ENCODE measurements at regions not wholly inside any gene's neighbourhood (a gene's known extent, or its start where the extent isn't known, plus 50 kb on each side); places are given as distances from the start of the nearest gene placed in this dataset.

DNA sequence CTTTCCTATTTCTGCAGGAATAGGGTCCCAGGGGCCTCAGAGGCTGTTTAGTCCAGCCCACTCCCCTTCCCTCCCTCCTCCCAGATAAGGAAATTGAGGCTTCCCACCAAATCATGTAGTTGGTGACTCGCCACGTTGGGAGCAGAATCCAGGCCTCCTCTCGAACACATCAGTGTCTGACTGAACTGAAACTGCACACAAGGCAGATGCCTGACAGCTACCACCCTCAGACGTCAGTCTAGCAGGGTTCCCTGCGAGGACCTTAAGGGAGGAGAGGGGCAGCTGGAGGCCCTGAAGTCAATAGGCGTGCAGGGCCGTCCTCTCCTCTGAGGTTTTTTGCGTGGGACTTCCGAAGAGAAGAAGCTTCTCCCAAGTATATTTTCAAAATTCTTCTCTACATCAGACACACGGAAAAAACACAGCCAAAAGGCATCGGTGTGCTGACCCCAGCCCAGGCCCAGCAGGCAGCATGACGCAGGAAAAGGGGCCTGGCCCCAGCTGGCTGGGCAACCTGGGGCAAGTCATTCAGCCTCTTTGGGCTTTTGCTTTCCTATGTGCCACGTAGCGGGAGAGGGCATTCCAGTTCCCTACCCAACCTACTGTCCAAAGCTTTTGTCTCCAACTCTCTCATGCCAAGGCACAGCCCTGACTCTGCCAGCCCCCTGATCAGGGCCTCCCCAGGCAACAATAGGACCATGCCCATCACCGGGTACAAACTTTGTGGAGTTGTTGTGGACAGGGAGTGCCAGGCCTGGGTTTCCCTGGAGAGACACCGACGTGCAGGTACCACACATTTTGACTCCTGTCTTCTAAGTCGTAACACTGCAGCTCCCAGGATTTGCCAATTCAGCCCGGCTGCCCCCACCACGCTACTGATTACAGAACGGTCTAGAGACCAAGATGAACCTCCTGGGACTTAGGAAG lies 283.1 kb downstream of the XXYLT1 start:
- H3K4me1 ChIP-seq (ENCODE audit: control insufficient read depth in 1 of 2, insufficient read depth in 2 of 2, low read length in 2 of 2): peaks cover 5 to 14% of the 10 kb centered on the region in 2 donors
- no peak overlapping the region for H3K27ac ChIP-seq (ENCODE audit: low read depth, low read length)
- H3K4me3 ChIP-seq (ENCODE audit: low read depth in 1 of 2, low read length in 2 of 2): no peak overlapping the region
- no peaks in the 10 kb centered on the region for H3K36me3 ChIP-seq (ENCODE audit: control insufficient read depth in 1 of 2, insufficient read depth in 2 of 2, low read length in 2 of 2)
- H3K9ac ChIP-seq (ENCODE audit: low read depth in 1 of 2, low read length in 2 of 2): no peak overlapping the region
- H3K27me3 ChIP-seq (ENCODE audit: control insufficient read depth in 1 of 2, insufficient read depth in 2 of 2, low read length in 2 of 2): no peaks in the 10 kb centered on the region
- H3K9me3 ChIP-seq (ENCODE audit: control insufficient read depth in 1 of 2, low read length in 2 of 2): no peaks in the 10 kb centered on the region

DNA sequence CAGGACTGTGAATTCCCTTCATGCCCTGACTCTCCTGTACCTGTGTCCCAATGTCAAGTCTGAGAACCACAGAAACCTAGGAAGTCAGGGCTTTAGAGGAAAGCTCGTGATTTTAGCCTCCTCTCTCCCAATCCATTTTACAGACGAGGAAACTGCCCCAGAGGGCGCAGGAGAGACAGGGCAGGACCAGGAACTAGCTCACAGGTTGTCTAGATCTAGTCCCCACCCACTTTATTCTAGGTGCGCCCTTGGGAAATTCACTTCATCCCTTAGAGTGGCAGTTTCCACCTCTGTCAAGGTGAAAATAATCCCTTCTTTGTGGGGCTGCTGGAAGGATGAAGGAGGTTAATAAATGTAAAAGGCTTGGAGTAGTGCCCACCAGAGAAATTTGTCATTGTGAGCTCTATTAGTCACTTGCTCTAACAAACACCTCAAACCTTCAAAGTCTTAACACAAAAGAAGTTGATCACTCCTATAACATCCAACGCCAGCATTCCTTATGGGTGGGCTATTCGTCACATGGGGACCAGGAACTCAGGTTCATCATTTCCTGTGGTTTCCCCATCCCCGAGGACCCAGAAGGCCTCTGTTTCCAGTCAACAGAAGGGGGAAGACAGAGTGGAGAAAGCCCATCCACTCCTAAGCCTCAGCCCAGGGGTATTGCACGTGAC lies 282.3 kb downstream of the XXYLT1 start:
- no peaks in the 10 kb centered on the region for H3K36me3 ChIP-seq (ENCODE audit: control insufficient read depth in 1 of 2, insufficient read depth in 2 of 2, low read length in 2 of 2)
- H3K27me3 ChIP-seq (ENCODE audit: control insufficient read depth in 1 of 2, insufficient read depth in 2 of 2, low read length in 2 of 2): no peaks in the 10 kb centered on the region
- no peak overlapping the region for H3K9ac ChIP-seq (ENCODE audit: low read depth in 1 of 2, low read length in 2 of 2)
- H3K4me3 ChIP-seq (ENCODE audit: low read depth in 1 of 2, low read length in 2 of 2): no peak overlapping the region
- no peaks in the 10 kb centered on the region for H3K9me3 ChIP-seq (ENCODE audit: control insufficient read depth in 1 of 2, low read length in 2 of 2)
- H3K4me1 ChIP-seq (ENCODE audit: control insufficient read depth in 1 of 2, insufficient read depth in 2 of 2, low read length in 2 of 2): peaks cover 5 to 14% of the 10 kb centered on the region in 2 donors
- H3K27ac ChIP-seq (ENCODE audit: low read depth, low read length): no peak overlapping the region

- Histone ChIP-seq H3K27me3 (ENCODE audit: control insufficient read depth in 1 of 2, insufficient read depth in 2 of 2, low read length in 2 of 2) (no peaks in the 10 kb centered on the region), H3K36me3 (ENCODE audit: control insufficient read depth in 1 of 2, insufficient read depth in 2 of 2, low read length in 2 of 2) (no peaks in the 10 kb centered on the region), H3K9me3 (ENCODE audit: control insufficient read depth in 1 of 2, low read length in 2 of 2) (no peaks in the 10 kb centered on the region), H3K9ac (ENCODE audit: low read depth in 1 of 2, low read length in 2 of 2) (no peak overlapping the region), H3K27ac (ENCODE audit: low read depth, low read length) (no peak overlapping the region), H3K4me3 (ENCODE audit: low read depth in 1 of 2, low read length in 2 of 2) (no peak overlapping the region), H3K4me1 (ENCODE audit: control insufficient read depth in 1 of 2, insufficient read depth in 2 of 2, low read length in 2 of 2) (peaks cover 5 to 14% of the 10 kb centered on the region in 2 donors)
Observed at GRCh38 chr3:194989241-194989640, 281.7 kb downstream of the XXYLT1 start.

DNA sequence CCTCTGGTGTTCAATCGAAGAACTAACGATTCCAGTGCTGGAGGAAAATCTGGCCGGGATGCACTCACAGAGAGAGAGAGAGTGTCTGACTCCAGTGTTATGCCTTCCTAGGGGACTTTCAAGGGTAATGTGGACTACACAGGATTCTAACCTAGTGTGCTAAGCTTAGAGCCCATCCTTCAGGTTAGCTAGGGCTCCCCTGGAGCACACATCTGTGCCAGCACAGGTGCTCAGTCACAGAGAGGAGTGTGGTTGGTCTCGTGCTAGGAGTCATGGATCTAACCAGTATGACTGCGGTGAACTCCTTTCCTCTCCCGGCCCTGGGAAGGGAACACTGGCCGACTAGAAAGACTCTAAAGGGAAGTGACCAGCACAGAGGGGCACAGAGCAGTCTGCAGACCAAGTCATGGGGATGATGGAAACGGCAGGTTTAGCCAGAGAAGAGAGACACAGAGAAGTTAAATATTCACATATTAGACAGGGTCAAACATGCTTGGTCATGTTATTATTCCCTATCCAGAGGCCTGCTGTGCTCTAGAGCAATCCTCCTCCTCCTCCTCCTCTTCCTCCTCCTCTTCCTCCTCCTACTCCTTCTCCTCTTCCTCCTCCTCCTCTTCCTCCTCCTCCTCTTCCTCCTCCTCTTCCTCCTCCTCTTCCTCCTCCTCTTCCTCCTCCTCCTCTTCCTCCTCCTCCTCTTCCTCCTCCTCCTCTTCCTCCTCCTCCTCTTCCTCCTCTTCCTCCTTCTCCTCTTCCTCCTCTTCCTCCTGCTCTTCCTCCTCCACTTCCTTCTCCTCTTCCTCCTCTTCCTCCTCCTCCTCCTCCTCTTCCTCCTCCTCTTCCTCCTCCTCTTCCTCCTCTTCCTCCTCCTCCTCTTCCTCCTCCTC lies 280.3 kb downstream of the XXYLT1 start:
- no peaks in the 10 kb centered on the region for H3K36me3 ChIP-seq (ENCODE audit: control insufficient read depth in 1 of 2, insufficient read depth in 2 of 2, low read length in 2 of 2)
- no peaks in the 10 kb centered on the region for H3K27me3 ChIP-seq (ENCODE audit: control insufficient read depth in 1 of 2, insufficient read depth in 2 of 2, low read length in 2 of 2)
- H3K4me1 ChIP-seq (ENCODE audit: control insufficient read depth in 1 of 2, insufficient read depth in 2 of 2, low read length in 2 of 2): no peaks in the 10 kb centered on the region
- H3K9ac ChIP-seq (ENCODE audit: low read depth in 1 of 2, low read length in 2 of 2): no peak overlapping the region
- H3K4me3 ChIP-seq (ENCODE audit: low read depth in 1 of 2, low read length in 2 of 2): no peak overlapping the region
- H3K27ac ChIP-seq (ENCODE audit: low read depth, low read length): no peak overlapping the region
- H3K9me3 ChIP-seq (ENCODE audit: control insufficient read depth in 1 of 2, low read length in 2 of 2): no peaks in the 10 kb centered on the region

DNA sequence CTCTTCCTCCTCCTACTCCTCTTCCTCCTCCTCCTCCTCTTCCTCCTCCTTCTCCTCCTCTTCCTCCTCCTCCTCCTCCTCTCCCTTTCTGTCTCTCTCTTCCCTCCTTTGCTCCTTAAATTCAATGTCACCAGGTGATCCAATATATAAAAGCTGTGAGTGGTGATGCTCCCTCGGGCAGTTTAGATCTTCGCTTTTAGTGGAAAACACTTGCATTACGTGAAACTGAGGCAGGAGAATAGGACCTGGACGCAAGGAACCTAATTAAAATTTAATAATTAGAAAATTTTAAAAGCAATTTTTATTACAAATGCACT lies 279.7 kb downstream of the XXYLT1 start:
- Histone ChIP-seq H3K27ac (ENCODE audit: low read depth, low read length) (no peak overlapping the region), H3K9ac (ENCODE audit: low read depth in 1 of 2, low read length in 2 of 2) (no peak overlapping the region), H3K27me3 (ENCODE audit: control insufficient read depth in 1 of 2, insufficient read depth in 2 of 2, low read length in 2 of 2) (no peaks in the 10 kb centered on the region), H3K4me1 (ENCODE audit: control insufficient read depth in 1 of 2, insufficient read depth in 2 of 2, low read length in 2 of 2) (no peaks in the 10 kb centered on the region), H3K9me3 (ENCODE audit: control insufficient read depth in 1 of 2, low read length in 2 of 2) (no peaks in the 10 kb centered on the region), H3K4me3 (ENCODE audit: low read depth in 1 of 2, low read length in 2 of 2) (no peak overlapping the region), H3K36me3 (ENCODE audit: control insufficient read depth in 1 of 2, insufficient read depth in 2 of 2, low read length in 2 of 2) (no peaks in the 10 kb centered on the region)

GRCh38 chr3:194993896-194994295 lies 277.1 kb downstream of the XXYLT1 start:
- Histone ChIP-seq H3K27me3 (ENCODE audit: control insufficient read depth in 1 of 2, insufficient read depth in 2 of 2, low read length in 2 of 2) (no peaks in the 10 kb centered on the region), H3K36me3 (ENCODE audit: control insufficient read depth in 1 of 2, insufficient read depth in 2 of 2, low read length in 2 of 2) (no peaks in the 10 kb centered on the region), H3K9me3 (ENCODE audit: control insufficient read depth in 1 of 2, low read length in 2 of 2) (no peaks in the 10 kb centered on the region)

DNA sequence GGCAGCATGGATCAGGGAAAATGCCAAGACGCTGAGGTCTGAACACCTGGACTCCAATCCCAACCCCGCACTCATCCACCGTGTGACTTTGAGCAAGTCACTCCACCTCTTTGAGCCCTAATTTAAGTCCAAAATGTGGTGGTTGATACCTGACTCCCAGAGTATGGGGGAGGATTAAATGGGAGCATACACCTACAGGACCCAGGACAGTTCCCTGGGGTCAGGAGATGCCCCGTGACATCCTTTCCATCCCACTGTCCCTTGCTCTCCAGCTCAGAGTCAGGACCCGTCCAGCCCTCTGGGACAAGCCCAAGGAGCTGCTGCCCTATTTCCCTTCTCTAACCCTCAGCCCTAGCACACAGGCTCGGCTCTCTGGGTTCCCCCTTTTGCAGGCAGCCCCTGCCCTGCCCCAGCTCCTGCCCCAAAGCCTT lies 276.4 kb downstream of the XXYLT1 start:
- no peaks in the 10 kb centered on the region for H3K27me3 ChIP-seq (ENCODE audit: control insufficient read depth in 1 of 2, insufficient read depth in 2 of 2, low read length in 2 of 2)
- H3K9ac ChIP-seq (ENCODE audit: low read depth in 1 of 2, low read length in 2 of 2): no peak overlapping the region
- no peaks in the 10 kb centered on the region for H3K4me1 ChIP-seq (ENCODE audit: control insufficient read depth in 1 of 2, insufficient read depth in 2 of 2, low read length in 2 of 2)
- no peak overlapping the region for H3K4me3 ChIP-seq (ENCODE audit: low read depth in 1 of 2, low read length in 2 of 2)
- no peak overlapping the region for H3K27ac ChIP-seq (ENCODE audit: low read depth, low read length)
- no peaks in the 10 kb centered on the region for H3K9me3 ChIP-seq (ENCODE audit: control insufficient read depth in 1 of 2, low read length in 2 of 2)
- H3K36me3 ChIP-seq (ENCODE audit: control insufficient read depth in 1 of 2, insufficient read depth in 2 of 2, low read length in 2 of 2): no peaks in the 10 kb centered on the region

More at GRCh38 chr3:194993896-194994295, 277.1 kb downstream of the XXYLT1 start:
- no peak overlapping the region for H3K4me3 ChIP-seq (ENCODE audit: low read depth in 1 of 2, low read length in 2 of 2)
- no peaks in the 10 kb centered on the region for H3K4me1 ChIP-seq (ENCODE audit: control insufficient read depth in 1 of 2, insufficient read depth in 2 of 2, low read length in 2 of 2)
- H3K9ac ChIP-seq (ENCODE audit: low read depth in 1 of 2, low read length in 2 of 2): no peak overlapping the region
- no peak overlapping the region for H3K27ac ChIP-seq (ENCODE audit: low read depth, low read length)

DNA sequence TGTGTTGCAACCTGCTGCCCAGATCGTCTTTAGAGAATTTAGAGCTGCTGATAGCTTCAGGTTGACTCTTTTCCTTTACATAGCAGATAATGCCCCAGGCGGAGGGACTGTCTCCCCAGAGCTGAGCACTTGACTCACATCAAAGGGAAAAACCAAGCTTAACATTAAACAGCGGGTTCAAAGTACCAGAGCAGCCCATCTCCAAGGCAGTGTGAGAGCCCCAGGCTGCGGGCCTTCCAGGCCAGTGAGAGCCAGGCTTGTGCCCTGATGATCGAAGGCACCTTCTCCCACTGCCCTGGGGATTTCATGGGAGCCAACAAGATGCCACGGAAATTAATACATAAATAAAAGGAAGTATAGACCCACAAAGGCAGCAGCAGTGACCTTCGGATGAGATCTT lies 275.6 kb downstream of the XXYLT1 start:
- Histone ChIP-seq H3K9ac (ENCODE audit: low read depth in 1 of 2, low read length in 2 of 2) (no peak overlapping the region), H3K36me3 (ENCODE audit: control insufficient read depth in 1 of 2, insufficient read depth in 2 of 2, low read length in 2 of 2) (no peaks in the 10 kb centered on the region), H3K4me3 (ENCODE audit: low read depth in 1 of 2, low read length in 2 of 2) (no peak overlapping the region)

DNA sequence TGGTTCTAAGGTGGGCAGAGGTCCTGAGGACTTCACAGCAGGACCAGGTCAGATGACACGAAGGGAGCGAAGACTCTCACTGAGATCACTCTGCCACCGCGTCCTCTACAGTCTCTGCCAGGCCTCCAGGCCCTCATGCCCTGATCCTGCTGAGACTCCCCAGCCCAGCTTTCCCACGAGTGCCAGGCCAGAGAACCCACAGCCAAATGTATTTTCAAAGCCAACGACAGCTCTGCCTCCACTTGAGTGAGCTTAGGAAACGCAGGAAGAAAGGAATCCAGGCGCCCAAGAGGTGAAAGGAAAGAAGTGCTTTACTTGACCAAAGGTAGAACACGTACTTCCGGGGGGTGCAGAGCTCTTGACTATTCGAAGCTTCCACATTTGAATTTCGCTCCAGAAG lies 275.0 kb downstream of the XXYLT1 start:
- Histone ChIP-seq H3K27ac (ENCODE audit: low read depth, low read length) (no peak overlapping the region), H3K27me3 (ENCODE audit: control insufficient read depth in 1 of 2, insufficient read depth in 2 of 2, low read length in 2 of 2) (no peaks in the 10 kb centered on the region), H3K9me3 (ENCODE audit: control insufficient read depth in 1 of 2, low read length in 2 of 2) (no peaks in the 10 kb centered on the region), H3K4me1 (ENCODE audit: control insufficient read depth in 1 of 2, insufficient read depth in 2 of 2, low read length in 2 of 2) (no peaks in the 10 kb centered on the region), H3K9ac (ENCODE audit: low read depth in 1 of 2, low read length in 2 of 2) (no peak overlapping the region), H3K36me3 (ENCODE audit: control insufficient read depth in 1 of 2, insufficient read depth in 2 of 2, low read length in 2 of 2) (no peaks in the 10 kb centered on the region), H3K4me3 (ENCODE audit: low read depth in 1 of 2, low read length in 2 of 2) (no peak overlapping the region)

More for the DNA sequence above, 275.6 kb downstream of the XXYLT1 start:
- H3K9me3 ChIP-seq (ENCODE audit: control insufficient read depth in 1 of 2, low read length in 2 of 2): no peaks in the 10 kb centered on the region
- H3K4me1 ChIP-seq (ENCODE audit: control insufficient read depth in 1 of 2, insufficient read depth in 2 of 2, low read length in 2 of 2): no peaks in the 10 kb centered on the region
- H3K27me3 ChIP-seq (ENCODE audit: control insufficient read depth in 1 of 2, insufficient read depth in 2 of 2, low read length in 2 of 2): no peaks in the 10 kb centered on the region
- H3K27ac ChIP-seq (ENCODE audit: low read depth, low read length): no peak overlapping the region

DNA sequence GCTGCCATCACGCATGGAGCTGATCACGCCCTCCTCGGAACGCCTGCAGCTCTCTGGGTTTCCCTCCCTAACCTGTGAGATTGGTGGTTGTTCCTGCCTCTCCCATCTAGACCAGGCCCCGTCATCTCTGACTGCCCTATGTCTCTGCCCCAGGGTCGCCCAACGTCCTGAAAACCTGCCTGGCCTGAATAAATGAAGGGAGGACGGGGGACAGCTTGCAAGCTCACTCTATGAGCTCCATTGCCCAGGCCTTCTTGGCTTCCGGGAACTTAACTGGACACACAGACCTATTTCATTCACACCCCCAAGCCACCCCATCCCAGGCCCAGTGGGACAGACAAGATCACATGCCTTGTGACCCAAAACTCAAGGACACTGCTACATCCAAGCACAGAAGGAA lies 274.2 kb downstream of the XXYLT1 start:
- no peak overlapping the region for H3K27ac ChIP-seq (ENCODE audit: low read depth, low read length)
- H3K4me1 ChIP-seq (ENCODE audit: control insufficient read depth in 1 of 2, insufficient read depth in 2 of 2, low read length in 2 of 2): no peaks in the 10 kb centered on the region
- H3K9ac ChIP-seq (ENCODE audit: low read depth in 1 of 2, low read length in 2 of 2): no peak overlapping the region
- H3K4me3 ChIP-seq (ENCODE audit: low read depth in 1 of 2, low read length in 2 of 2): no peak overlapping the region
- H3K36me3 ChIP-seq (ENCODE audit: control insufficient read depth in 1 of 2, insufficient read depth in 2 of 2, low read length in 2 of 2): no peaks in the 10 kb centered on the region
- H3K27me3 ChIP-seq (ENCODE audit: control insufficient read depth in 1 of 2, insufficient read depth in 2 of 2, low read length in 2 of 2): no peaks in the 10 kb centered on the region
- H3K9me3 ChIP-seq (ENCODE audit: control insufficient read depth in 1 of 2, low read length in 2 of 2): no peaks in the 10 kb centered on the region
